ENCODE measurements at regions not wholly inside any gene's neighbourhood (a gene's known extent, or its start where the extent isn't known, plus 50 kb on each side); places are given as distances from the start of the nearest gene placed in this dataset.

DNA sequence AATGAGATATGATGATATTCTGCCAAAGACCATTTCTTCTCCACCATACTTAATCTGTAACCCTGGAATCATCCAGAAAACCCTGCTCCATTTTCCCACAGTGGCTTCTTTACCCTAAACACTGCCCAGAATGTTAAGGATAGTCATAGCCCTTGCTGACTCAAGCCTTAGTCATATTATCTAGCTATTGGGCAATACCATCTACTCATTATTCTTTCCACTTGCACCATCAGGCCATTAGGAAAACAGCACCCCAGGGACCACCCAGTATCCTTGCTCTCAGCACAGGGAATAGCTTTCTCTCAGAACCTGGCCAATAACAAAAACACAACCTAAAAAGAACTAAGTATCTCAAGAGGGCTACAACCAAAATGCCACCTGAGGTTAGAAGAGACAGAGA is 445.7 kb upstream of the SLC14A2 start:
- DNase-seq = no peak

- no peak for DNase-seq
Measured at GRCh38 chr18:45171679-45172191, 443.5 kb upstream of the SLC14A2 start.

GRCh38 chr18:45173327-45173726 is 441.9 kb upstream of the SLC14A2 start:
- no peak for DNase-seq

- DNase-seq = no peak
Measured at GRCh38 chr18:45173799-45174519, 441.3 kb upstream of the SLC14A2 start.

DNA sequence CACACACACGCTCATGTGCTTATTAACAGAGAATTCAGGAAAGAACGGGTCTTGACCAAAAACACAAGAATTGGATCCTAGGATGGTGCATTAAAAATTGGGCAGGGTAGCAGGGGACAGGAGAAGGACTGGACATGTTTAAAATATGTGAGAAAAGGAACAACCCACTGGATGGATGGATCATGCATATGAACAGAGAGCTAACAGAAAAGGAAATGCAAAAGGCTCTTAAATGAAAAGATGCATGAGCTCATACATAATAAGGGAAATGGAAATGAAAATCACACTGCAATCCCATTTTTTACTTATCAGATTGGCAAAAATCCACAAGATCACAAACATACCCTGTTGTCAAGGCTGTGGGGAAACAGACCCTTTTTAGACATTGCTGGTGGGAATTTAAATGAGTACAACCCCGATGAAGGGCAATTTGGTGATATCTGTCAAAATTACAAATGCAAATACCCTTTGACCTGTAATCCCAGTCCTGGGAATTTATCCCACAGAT is 440.6 kb upstream of the SLC14A2 start:
- no peak for DNase-seq

DNA sequence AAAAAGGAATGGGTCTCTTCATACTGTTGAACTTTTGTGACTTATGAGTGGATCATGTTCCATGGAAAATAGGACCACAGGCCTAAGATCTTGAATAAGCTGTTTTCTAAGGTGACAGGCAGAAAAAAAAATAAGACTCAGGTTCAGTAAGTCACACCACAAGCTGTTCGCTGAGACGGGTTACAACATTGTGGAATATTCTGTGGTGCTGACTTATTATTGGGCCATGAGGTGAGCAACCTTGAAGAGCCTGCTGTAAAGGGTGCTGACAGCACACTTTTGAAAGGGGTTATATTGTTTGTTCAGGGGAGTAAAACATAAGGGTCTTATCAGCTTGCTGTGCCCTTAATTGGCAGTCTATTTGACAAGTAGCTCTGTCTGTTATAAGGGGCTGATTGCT is 439.8 kb upstream of the SLC14A2 start:
- DNase-seq = no peak

GRCh38 chr18:45186832-45187231 is 428.4 kb upstream of the SLC14A2 start:
- no peak for DNase-seq

- DNase-seq = no peak
Measured at GRCh38 chr18:45191795-45192194, 423.5 kb upstream of the SLC14A2 start.

- DNase-seq = no peak
Measured at GRCh38 chr18:45197526-45197970, 417.7 kb upstream of the SLC14A2 start.

GRCh38 chr18:45198526-45198925 is 416.8 kb upstream of the SLC14A2 start:
- no peak for DNase-seq

- DNase-seq = no peak
Measured at GRCh38 chr18:45201029-45201428, 414.2 kb upstream of the SLC14A2 start.

DNA sequence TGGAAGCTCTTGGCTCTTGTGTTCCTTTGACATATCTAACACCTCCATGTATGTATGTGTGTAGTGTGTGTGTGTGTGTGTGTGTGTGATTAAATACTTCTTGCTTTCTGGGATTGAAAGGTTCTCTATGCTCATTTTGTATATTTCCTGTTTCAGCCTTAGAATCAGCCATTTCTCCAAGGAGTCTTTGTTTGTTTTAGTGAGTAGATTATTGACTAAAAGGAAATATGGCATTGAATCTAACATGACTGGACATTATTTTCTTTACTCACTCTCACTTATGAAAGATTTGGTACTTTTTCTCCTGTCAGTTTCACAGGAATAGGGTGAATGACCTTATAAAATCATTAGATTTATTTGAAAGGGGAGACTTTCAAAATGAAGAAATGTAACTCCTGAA is 413.8 kb upstream of the SLC14A2 start:
- DNase-seq = no peak

GRCh38 chr18:45202061-45202460 is 413.2 kb upstream of the SLC14A2 start:
- DNase-seq = no peak

GRCh38 chr18:45203677-45204076 is 411.6 kb upstream of the SLC14A2 start:
- DNase-seq = no peak

DNA sequence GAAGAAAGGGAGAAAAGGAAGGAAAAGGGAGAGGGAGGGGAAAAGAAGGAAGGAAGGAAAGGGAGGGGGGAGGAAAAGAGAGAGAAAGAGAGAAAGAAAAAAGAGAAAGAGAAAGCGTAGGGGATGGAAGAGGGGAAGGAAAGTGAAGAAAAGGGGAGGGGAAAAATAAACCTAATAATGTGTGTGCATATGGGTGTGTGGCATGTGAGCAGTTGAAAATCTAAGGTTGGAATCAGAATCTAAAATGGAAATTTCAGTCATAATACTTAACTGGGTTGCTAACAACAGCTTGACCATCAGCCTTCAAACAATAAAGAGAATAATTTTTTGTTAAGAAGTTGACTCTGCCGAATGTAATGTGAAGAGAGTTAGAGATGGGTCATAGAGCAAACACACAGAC is 407.9 kb upstream of the SLC14A2 start:
- DNase-seq = no peak

GRCh38 chr18:45208164-45208563 is 407.1 kb upstream of the SLC14A2 start:
- DNase-seq = no peak

DNA sequence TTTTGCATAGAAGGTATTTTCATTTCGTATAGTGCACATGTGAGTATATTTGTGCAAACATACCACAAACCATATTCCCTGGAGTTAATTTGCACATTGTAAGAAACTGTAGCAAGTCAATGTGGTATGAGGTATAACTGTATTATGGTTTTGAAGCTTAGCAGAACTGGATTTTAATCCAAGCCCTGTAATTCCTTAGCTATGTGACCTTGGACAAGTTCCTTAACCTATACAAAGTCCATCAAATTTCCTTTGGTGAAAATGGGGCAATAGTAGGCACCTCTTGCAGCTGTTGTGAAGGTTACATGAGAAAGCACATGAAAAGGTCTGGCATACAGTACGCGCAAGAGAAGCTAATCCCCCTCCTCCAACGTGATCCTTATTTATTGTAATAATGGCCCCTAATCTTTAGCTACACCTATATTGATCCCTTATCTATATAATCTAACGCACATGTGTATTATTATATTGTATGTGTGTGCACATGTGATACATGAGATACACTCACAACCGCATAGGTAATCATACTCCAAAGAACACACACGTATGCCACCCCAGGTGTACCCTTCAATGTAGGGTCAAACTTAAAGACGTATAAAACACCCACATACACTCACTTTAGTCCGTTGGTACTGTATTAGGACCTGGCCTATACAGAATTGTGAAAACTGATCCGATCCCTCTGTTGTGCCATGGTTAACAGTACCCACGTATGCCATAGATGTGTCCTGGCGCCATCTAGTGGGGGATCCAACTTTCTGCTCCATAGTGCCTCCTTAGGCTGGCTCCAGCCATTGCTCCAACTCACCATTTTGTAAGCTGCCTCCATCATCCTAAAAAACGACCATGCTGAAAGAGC is 402.9 kb upstream of the SLC14A2 start:
- DNase-seq = peak; percentile 58

- DNase-seq = no peak
Measured at GRCh38 chr18:45213040-45213333, 402.3 kb upstream of the SLC14A2 start.

GRCh38 chr18:45218436-45218835 is 396.8 kb upstream of the SLC14A2 start:
- no peak for DNase-seq

- no peak for DNase-seq
Measured at GRCh38 chr18:45221363-45221762, 393.9 kb upstream of the SLC14A2 start.

DNA sequence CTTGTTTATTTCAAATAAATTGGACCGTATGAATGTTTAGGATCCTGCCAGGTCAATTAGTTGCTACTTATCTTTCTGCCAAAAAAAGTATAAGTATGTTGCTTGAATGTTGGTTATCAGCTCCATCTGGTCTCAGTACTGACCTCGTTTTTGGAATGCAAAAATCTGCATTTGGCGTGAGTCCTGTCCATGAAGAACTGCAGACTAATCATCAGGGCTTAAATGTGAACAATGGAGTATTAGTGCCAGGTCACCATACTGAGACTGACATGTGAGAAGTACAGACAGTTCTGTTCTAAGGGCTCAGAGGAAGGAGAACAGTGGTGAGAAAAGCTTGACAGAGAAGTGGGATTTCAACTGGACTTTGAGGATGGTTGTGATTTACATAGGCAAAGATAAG is 393.1 kb upstream of the SLC14A2 start:
- no peak for DNase-seq

- DNase-seq = no peak
Measured at GRCh38 chr18:45227001-45227742, 388.1 kb upstream of the SLC14A2 start.

- DNase-seq = no peak
Measured at GRCh38 chr18:45228796-45229388, 386.4 kb upstream of the SLC14A2 start.

All from left hindlimb (tissue), 1 donor.